NCI-H2196 (cell line): ENCODE measurements at regions not wholly inside any gene's neighbourhood (a gene's known extent, or its start where the extent isn't known, plus 50 kb on each side); places are given as distances from the start of the nearest gene placed in this dataset.

ENCODE experiments used
- DNase-seq: peaks from one replicate; lab custom pipeline; 2025; ENCODE audit not compliant: unreplicated experiment; lab: John Stamatoyannopoulos, UW

- no peak for DNase-seq
Observed at GRCh38 chr13:84985860-84986259, 813.4 kb downstream of the SLITRK6 start.

GRCh38 chr13:84983321-84983720, 815.9 kb downstream of the SLITRK6 start:
- no peak for DNase-seq

- DNase-seq = no peak
Observed at GRCh38 chr13:84980571-84980970, 818.6 kb downstream of the SLITRK6 start.

GRCh38 chr13:84978851-84979250, 820.4 kb downstream of the SLITRK6 start:
- DNase-seq = no peak

- no peak for DNase-seq
Observed at GRCh38 chr13:84973661-84974060, 825.6 kb downstream of the SLITRK6 start.

- no peak for DNase-seq
Observed at GRCh38 chr13:84972907-84973306, 826.3 kb downstream of the SLITRK6 start.

GRCh38 chr13:84962849-84963248, 836.4 kb downstream of the SLITRK6 start:
- DNase-seq = no peak

GRCh38 chr13:84962141-84962750, 837.0 kb downstream of the SLITRK6 start:
- no peak for DNase-seq

GRCh38 chr13:84961023-84961422, 838.2 kb downstream of the SLITRK6 start:
- DNase-seq = no peak

GRCh38 chr13:84959818-84960217, 839.4 kb downstream of the SLITRK6 start:
- DNase-seq = no peak

GRCh38 chr13:84954636-84955035, 844.6 kb downstream of the SLITRK6 start:
- DNase-seq = no peak

GRCh38 chr13:84951128-84951527, 848.1 kb downstream of the SLITRK6 start:
- no peak for DNase-seq

- no peak for DNase-seq
Observed at GRCh38 chr13:84946192-84946591, 853.0 kb downstream of the SLITRK6 start.

GRCh38 chr13:84940798-84941197, 858.4 kb downstream of the SLITRK6 start:
- no peak for DNase-seq

- DNase-seq = no peak
Observed at GRCh38 chr13:84940167-84940566, 859.1 kb downstream of the SLITRK6 start.

GRCh38 chr13:84934911-84935310, 864.3 kb downstream of the SLITRK6 start:
- DNase-seq = no peak

- DNase-seq = no peak
Observed at GRCh38 chr13:84933797-84934196, 865.4 kb downstream of the SLITRK6 start.

- no peak for DNase-seq
Observed at GRCh38 chr13:84931264-84931663, 868.0 kb downstream of the SLITRK6 start.

- no peak for DNase-seq
Observed at GRCh38 chr13:84927442-84928169, 871.6 kb downstream of the SLITRK6 start.

GRCh38 chr13:84925443-84925842, 873.8 kb downstream of the SLITRK6 start:
- no peak for DNase-seq

GRCh38 chr13:84923831-84924230, 875.4 kb downstream of the SLITRK6 start:
- DNase-seq = no peak

GRCh38 chr13:84917252-84917878, 881.9 kb downstream of the SLITRK6 start:
- peak; percentile 25 for DNase-seq
